ENCODE measurements at regions not wholly inside any gene's neighbourhood (a gene's known extent, or its start where the extent isn't known, plus 50 kb on each side); places are given as distances from the start of the nearest gene placed in this dataset.

DNA sequence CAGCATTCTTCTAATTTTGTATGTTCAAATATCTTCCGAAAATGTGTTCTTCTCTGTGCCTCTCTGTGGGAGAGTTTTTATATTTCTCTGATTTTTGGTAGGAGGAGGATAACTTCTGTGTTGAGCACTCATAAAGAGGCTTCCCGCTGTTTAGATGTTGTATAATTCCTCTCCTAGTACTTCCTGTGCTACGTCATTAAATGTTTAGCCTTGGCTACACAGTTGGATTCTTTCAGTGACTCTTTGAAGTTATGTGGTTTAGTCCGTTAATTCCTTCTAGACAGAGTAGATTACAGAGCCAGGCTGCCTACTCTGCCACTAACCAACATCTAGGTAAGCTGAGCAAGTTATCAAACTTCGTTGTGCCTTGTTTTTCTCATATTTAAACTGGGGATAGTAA is 302.6 kb downstream of the OSTF1 start:
- TF ChIP-seq POLR2A (IDR thresholded peaks at IDR 0.05; ENCODE audit: low read depth, low read length) (no peak), POLR2AphosphoS5 (IDR thresholded peaks at IDR 0.05; ENCODE audit: low read depth, low read length) (no peak), TAF1 (IDR thresholded peaks at IDR 0.05; ENCODE audit: borderline replicate concordance, low read depth, low read length) (no peak)

Measured in GM12892 (cell line).